Transverse colon (tissue), 4 donors: ENCODE measurements at regions not wholly inside any gene's neighbourhood (a gene's known extent, or its start where the extent isn't known, plus 50 kb on each side); places are given as distances from the start of the nearest gene placed in this dataset.

Experiments used
- POLR2AphosphoS5 ChIP-seq, 3 donors: sonication (generic); formaldehyde crosslinking; IDR thresholded peaks; one replicate each; pipeline ENCODE4 v1.6.1; 2016; ENCODE audit warnings: antibody characterized with exemption in 3 of 3
- TF ChIP-seq, protein P1 (sequence below), 5 experiments: fragments of 200-600 bp in 3 of 5; fragments of 450-650 bp in 2 of 5; sonication (generic) in 3 of 5; IDR thresholded peaks; 1 replicate in 2 of 5; 2 replicates in 3 of 5; pipeline ENCODE4 v1.5.1; 2016 to 2017; ENCODE audit warnings: antibody characterized with exemption in 5 of 5, inconsistent platforms in 3 of 5, mild to moderate bottlenecking in 2 of 5, moderate library complexity in 1 of 5

DNA sequence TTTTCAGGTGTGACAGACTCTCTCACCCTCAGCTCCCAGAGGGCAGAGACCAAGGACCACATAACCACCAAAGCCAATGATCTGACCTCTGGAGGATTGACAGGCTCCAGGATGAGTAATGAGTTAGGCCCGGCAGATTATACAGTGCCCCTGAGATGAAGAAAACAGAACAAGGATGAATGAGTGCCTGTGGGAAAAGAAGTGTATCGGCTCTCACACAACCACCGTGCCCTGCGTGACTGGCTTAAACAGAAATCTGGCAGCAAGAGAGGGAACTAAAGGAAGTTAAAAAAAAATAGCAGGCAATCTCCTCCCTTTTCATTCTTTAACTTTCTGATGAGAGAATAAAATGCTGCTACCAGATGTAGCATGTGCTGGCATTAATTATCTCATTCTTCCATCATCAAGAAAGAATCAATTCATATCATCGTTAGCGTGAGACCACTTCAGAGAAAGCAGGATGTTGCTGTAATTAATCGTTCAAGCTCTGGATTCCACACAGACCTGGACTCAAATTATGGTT lies 227.5 kb upstream of the COL8A1 start:
- TF ChIP-seq, protein P1, sequence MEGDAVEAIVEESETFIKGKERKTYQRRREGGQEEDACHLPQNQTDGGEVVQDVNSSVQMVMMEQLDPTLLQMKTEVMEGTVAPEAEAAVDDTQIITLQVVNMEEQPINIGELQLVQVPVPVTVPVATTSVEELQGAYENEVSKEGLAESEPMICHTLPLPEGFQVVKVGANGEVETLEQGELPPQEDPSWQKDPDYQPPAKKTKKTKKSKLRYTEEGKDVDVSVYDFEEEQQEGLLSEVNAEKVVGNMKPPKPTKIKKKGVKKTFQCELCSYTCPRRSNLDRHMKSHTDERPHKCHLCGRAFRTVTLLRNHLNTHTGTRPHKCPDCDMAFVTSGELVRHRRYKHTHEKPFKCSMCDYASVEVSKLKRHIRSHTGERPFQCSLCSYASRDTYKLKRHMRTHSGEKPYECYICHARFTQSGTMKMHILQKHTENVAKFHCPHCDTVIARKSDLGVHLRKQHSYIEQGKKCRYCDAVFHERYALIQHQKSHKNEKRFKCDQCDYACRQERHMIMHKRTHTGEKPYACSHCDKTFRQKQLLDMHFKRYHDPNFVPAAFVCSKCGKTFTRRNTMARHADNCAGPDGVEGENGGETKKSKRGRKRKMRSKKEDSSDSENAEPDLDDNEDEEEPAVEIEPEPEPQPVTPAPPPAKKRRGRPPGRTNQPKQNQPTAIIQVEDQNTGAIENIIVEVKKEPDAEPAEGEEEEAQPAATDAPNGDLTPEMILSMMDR (IDR thresholded peaks at IDR 0.05): no peak
- no peak for TF ChIP-seq POLR2AphosphoS5 (IDR thresholded peaks at IDR 0.05)
